ENCODE measurements at regions not wholly inside any gene's neighbourhood (a gene's known extent, or its start where the extent isn't known, plus 50 kb on each side); places are given as distances from the start of the nearest gene placed in this dataset.

DNA sequence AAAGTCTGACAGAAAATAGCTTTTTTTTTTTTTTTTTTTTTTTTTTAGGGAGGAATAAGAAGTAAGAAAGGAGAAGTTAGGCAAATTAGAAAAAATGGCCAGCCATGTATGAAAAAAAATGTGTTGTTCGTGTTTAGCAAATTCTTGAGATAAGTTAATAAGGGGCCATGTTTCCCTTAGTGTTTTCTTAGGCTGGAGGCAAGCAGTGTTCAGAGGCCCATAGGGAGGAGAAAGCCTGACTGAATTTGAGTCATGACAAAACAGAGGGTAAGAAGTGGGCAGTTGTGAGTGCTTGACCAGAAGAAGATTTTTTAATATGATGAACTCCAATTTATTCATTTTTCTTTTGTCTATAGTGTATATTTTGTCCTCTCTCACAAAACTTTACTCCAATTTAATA, 766.4 kb downstream of the FAM181B start:
- peaks cover 9% of the 10 kb centered on the region for H3K4me1 Mint-ChIP-seq
- 75 to 100% methylated on average over 1 of the region's 1 CpG for WGBS, 2 experiments (ENCODE audit: insufficient coverage in 1 of 2, insufficient read length in 1 of 2)
- Histone ChIP-seq H3K27ac (ENCODE audit: low read depth, low read length) (no peak overlapping the region), H3K4me1 (ENCODE audit: control insufficient read depth, insufficient read depth, low read length) (no peaks in the 10 kb centered on the region), H3K36me3 (ENCODE audit: control insufficient read depth, insufficient read depth, low read length) (no peaks in the 10 kb centered on the region), H3K4me3 (ENCODE audit: low read length) (no peak overlapping the region), H3K9ac (ENCODE audit: extremely low read depth, low read length, poor library complexity, severe bottlenecking) (no peak overlapping the region), H3K9me3 (ENCODE audit: control insufficient read depth, low read length) (no peaks in the 10 kb centered on the region), H3K27me3 (ENCODE audit: control insufficient read depth, insufficient read depth, low read length, poor library complexity, severe bottlenecking) (peaks cover 63% of the 10 kb centered on the region)
- no peak overlapping the region for H3K4me3 Mint-ChIP-seq
- H3K27me3 Mint-ChIP-seq (ENCODE audit: insufficient read depth): peaks cover 31% of the 10 kb centered on the region
- no peaks in the 10 kb centered on the region for H3K9me3 Mint-ChIP-seq
- no peak for DNase-seq
- no peak overlapping the region for H3K27ac Mint-ChIP-seq
- TF ChIP-seq, protein P1, sequence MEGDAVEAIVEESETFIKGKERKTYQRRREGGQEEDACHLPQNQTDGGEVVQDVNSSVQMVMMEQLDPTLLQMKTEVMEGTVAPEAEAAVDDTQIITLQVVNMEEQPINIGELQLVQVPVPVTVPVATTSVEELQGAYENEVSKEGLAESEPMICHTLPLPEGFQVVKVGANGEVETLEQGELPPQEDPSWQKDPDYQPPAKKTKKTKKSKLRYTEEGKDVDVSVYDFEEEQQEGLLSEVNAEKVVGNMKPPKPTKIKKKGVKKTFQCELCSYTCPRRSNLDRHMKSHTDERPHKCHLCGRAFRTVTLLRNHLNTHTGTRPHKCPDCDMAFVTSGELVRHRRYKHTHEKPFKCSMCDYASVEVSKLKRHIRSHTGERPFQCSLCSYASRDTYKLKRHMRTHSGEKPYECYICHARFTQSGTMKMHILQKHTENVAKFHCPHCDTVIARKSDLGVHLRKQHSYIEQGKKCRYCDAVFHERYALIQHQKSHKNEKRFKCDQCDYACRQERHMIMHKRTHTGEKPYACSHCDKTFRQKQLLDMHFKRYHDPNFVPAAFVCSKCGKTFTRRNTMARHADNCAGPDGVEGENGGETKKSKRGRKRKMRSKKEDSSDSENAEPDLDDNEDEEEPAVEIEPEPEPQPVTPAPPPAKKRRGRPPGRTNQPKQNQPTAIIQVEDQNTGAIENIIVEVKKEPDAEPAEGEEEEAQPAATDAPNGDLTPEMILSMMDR (conservative IDR thresholded peaks at IDR 0.05): no peak
- H3K36me3 Mint-ChIP-seq (ENCODE audit: low read depth): no peaks in the 10 kb centered on the region

DNA sequence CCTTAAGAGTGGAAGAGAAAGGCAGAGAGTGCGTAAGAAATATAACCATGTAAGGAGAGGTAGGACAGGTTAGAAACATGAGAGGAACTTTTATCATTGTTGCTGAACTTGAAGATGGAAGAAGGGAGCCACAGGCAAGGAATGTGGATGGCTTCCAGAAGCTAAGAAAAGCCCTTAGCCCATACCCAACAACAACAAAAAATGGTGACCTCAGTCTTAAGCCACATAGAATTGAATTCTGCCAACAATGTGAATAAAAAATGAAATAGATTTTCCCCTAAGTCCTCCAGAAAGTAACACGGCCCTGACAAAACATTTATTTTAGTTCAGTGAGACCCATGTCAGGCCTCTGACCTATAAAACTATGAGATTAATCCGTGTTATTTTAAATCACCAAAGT, 767.3 kb downstream of the FAM181B start:
- TF ChIP-seq, protein P1 (conservative IDR thresholded peaks at IDR 0.05): no peak
- no peak overlapping the region for H3K4me3 ChIP-seq (ENCODE audit: low read length)
- Mint-ChIP-seq H3K27ac (no peak overlapping the region), H3K36me3 (ENCODE audit: low read depth) (no peaks in the 10 kb centered on the region), H3K9me3 (no peaks in the 10 kb centered on the region), H3K4me1 (peaks cover 9% of the 10 kb centered on the region), H3K4me3 (no peak overlapping the region), H3K27me3 (ENCODE audit: insufficient read depth) (peaks cover 25% of the 10 kb centered on the region)
- H3K4me1 ChIP-seq (ENCODE audit: control insufficient read depth, insufficient read depth, low read length): no peaks in the 10 kb centered on the region
- no peak overlapping the region for H3K27ac ChIP-seq (ENCODE audit: low read depth, low read length)
- peaks cover 54% of the 10 kb centered on the region for H3K27me3 ChIP-seq (ENCODE audit: control insufficient read depth, insufficient read depth, low read length, poor library complexity, severe bottlenecking)
- no peak overlapping the region for H3K9ac ChIP-seq (ENCODE audit: extremely low read depth, low read length, poor library complexity, severe bottlenecking)
- H3K9me3 ChIP-seq (ENCODE audit: control insufficient read depth, low read length): no peaks in the 10 kb centered on the region
- H3K36me3 ChIP-seq (ENCODE audit: control insufficient read depth, insufficient read depth, low read length): no peaks in the 10 kb centered on the region
- 88 to 100% methylated on average over 1 to 2 of the region's 3 CpGs for WGBS, 2 experiments (ENCODE audit: insufficient coverage in 1 of 2, insufficient read length in 1 of 2)
- DNase-seq: no peak

DNA sequence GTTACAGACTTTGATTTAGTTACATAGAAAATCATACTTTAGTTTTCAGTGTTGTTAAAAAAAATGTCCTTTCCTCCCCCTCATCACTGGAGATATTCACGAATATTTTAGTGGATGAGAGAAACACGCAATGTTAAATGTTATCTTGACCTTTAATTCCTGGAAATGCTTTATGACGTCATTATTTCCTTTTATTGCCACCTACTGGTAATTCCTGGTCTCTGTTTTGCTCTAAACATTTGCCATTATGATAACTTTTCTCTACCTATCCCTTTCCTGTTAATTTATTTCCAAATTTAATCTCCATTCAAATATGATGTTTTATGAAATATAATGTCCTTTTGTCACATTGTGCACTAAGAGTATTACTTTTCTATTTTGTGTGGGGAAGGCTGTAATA, 770.6 kb downstream of the FAM181B start:
- no peak overlapping the region for H3K4me3 Mint-ChIP-seq
- DNase-seq: no peak
- Histone ChIP-seq H3K9ac (ENCODE audit: extremely low read depth, low read length, poor library complexity, severe bottlenecking) (no peak overlapping the region), H3K4me1 (ENCODE audit: control insufficient read depth, insufficient read depth, low read length) (peaks cover 2% of the 10 kb centered on the region), H3K27me3 (ENCODE audit: control insufficient read depth, insufficient read depth, low read length, poor library complexity, severe bottlenecking) (peaks cover 26% of the 10 kb centered on the region), H3K27ac (ENCODE audit: low read depth, low read length) (no peak overlapping the region), H3K9me3 (ENCODE audit: control insufficient read depth, low read length) (no peaks in the 10 kb centered on the region), H3K4me3 (ENCODE audit: low read length) (no peak overlapping the region), H3K36me3 (ENCODE audit: control insufficient read depth, insufficient read depth, low read length) (no peaks in the 10 kb centered on the region)
- TF ChIP-seq, protein P1 (conservative IDR thresholded peaks at IDR 0.05): peak; percentile 69
- 30 to 73% methylated on average over 1 to 3 of the region's 3 CpGs for WGBS, 2 experiments (ENCODE audit: insufficient coverage in 1 of 2, insufficient read length in 1 of 2)
- no peaks in the 10 kb centered on the region for H3K27me3 Mint-ChIP-seq (ENCODE audit: insufficient read depth)
- H3K4me1 Mint-ChIP-seq: peaks cover 5% of the 10 kb centered on the region
- no peaks in the 10 kb centered on the region for H3K9me3 Mint-ChIP-seq
- no peak overlapping the region for H3K27ac Mint-ChIP-seq
- no peaks in the 10 kb centered on the region for H3K36me3 Mint-ChIP-seq (ENCODE audit: low read depth)

All from endodermal cell (in vitro differentiated cells).